GM10248 (cell line): ENCODE measurements at regions not wholly inside any gene's neighbourhood (a gene's known extent, or its start where the extent isn't known, plus 50 kb on each side); places are given as distances from the start of the nearest gene placed in this dataset.

ENCODE experiments used
- CTCF ChIA-PET: fragments of 300-600 bp; sonication (Branson Sonifier 250); formaldehyde crosslinking; extraction: SDS; loops from one replicate; lab custom pipeline; 2021; ENCODE audit warnings: antibody characterized with exemption; lab: Yijun Ruan, JAX
- POLR2A ChIA-PET: fragments of 350-650 bp; sonication (Branson Sonifier 250); formaldehyde crosslinking; extraction: SDS; loops from one replicate; lab custom pipeline; 2020; ENCODE audit warnings: antibody characterized with exemption; lab: Yijun Ruan, JAX
- DNase-seq: peaks from one replicate; pipeline ENCODE4 v3.0.0; 2012; ENCODE audit errors: extremely low spot score
- CTCF ChIP-seq: IDR thresholded peaks from 2 replicates; pipeline ENCODE4 v1.5.1; 2012; ENCODE audit warnings: mild to moderate bottlenecking, low read depth; ENCODE audit errors: extremely low read depth, missing control alignments, control extremely low read depth

- ChIA-PET CTCF (interaction anchor here (1.2 to 1.3 kb wide), 2 partner anchors 12 to 30 kb away, joined by 3 to 4 read pairs; no protein-coding TSS in a partner anchor), POLR2A (no interaction called here)
- no peak for TF ChIP-seq CTCF
- DNase-seq: no peak
These were observed 439.9 kb upstream of the KLF4 start for GRCh38 chr9:107929443-107929842.

- CTCF ChIA-PET: interaction anchor here (1.2 kb wide), 1 partner anchor 11 kb away, joined by 4 read pairs; no protein-coding TSS in a partner anchor
- TF ChIP-seq CTCF: no peak
- DNase-seq: no peak
- POLR2A ChIA-PET: no interaction called here
These were observed 439.3 kb upstream of the KLF4 start for GRCh38 chr9:107928701-107929371.

- CTCF ChIA-PET: no interaction called here
- no peak for DNase-seq
- POLR2A ChIA-PET: no interaction called here
- no peak for TF ChIP-seq CTCF
These were observed 437.7 kb upstream of the KLF4 start for GRCh38 chr9:107927276-107927675.

- CTCF ChIA-PET: no interaction called here
- no peak for DNase-seq
- no peak for TF ChIP-seq CTCF
- POLR2A ChIA-PET: no interaction called here
These were observed 436.3 kb upstream of the KLF4 start for GRCh38 chr9:107925749-107926297.

GRCh38 chr9:107922260-107922659 is 432.7 kb upstream of the KLF4 start:
- no peak for DNase-seq
- CTCF ChIA-PET: no interaction called here
- POLR2A ChIA-PET: no interaction called here
- no peak for TF ChIP-seq CTCF

- no peak for TF ChIP-seq CTCF
- ChIA-PET POLR2A (no interaction called here), CTCF (interaction anchor here (0.9 to 2.3 kb wide), 2 partner anchors 10 to 22 kb away, joined by 3 to 5 read pairs; no protein-coding TSS in a partner anchor)
- DNase-seq: no peak
These were observed 429.7 kb upstream of the KLF4 start for GRCh38 chr9:107919263-107919662.
